ENCODE measurements at regions not wholly inside any gene's neighbourhood (a gene's known extent, or its start where the extent isn't known, plus 50 kb on each side); places are given as distances from the start of the nearest gene placed in this dataset.

GRCh38 chr3:189502256-189502655 lies 128.9 kb upstream of the TP63 start:
- no peak for DNase-seq

- no peak for DNase-seq
These were observed 128.4 kb upstream of the TP63 start for GRCh38 chr3:189502676-189503257.

GRCh38 chr3:189507856-189508255 lies 123.3 kb upstream of the TP63 start:
- no peak for DNase-seq

- DNase-seq: no peak
These were observed 122.2 kb upstream of the TP63 start for GRCh38 chr3:189508784-189509501.

- no peak for DNase-seq
These were observed 119.2 kb upstream of the TP63 start for GRCh38 chr3:189512039-189512438.

- no peak for DNase-seq
These were observed 118.4 kb upstream of the TP63 start for GRCh38 chr3:189512821-189513220.

- no peak for DNase-seq
These were observed 117.7 kb upstream of the TP63 start for GRCh38 chr3:189513281-189514117.

- DNase-seq: no peak
These were observed 115.2 kb upstream of the TP63 start for GRCh38 chr3:189516039-189516438.

GRCh38 chr3:189517981-189518380 lies 113.2 kb upstream of the TP63 start:
- DNase-seq: no peak

GRCh38 chr3:189519458-189519857 lies 111.7 kb upstream of the TP63 start:
- DNase-seq: no peak

GRCh38 chr3:189529468-189529867 lies 101.7 kb upstream of the TP63 start:
- no peak for DNase-seq

- no peak for DNase-seq
These were observed 101.2 kb upstream of the TP63 start for GRCh38 chr3:189529889-189530471.

- no peak for DNase-seq
These were observed 100.4 kb upstream of the TP63 start for GRCh38 chr3:189530822-189531221.

- no peak for DNase-seq
These were observed 99.9 kb upstream of the TP63 start for GRCh38 chr3:189531271-189531670.

GRCh38 chr3:189534531-189534930 lies 96.7 kb upstream of the TP63 start:
- no peak for DNase-seq

GRCh38 chr3:189537135-189537534 lies 94.1 kb upstream of the TP63 start:
- DNase-seq: no peak

- no peak for DNase-seq
These were observed 83.7 kb upstream of the TP63 start for GRCh38 chr3:189547448-189547847.

- no peak for DNase-seq
These were observed 83.1 kb upstream of the TP63 start for GRCh38 chr3:189548053-189548452.

- DNase-seq: no peak
These were observed 80.2 kb upstream of the TP63 start for GRCh38 chr3:189551007-189551406.

GRCh38 chr3:189554868-189555557 lies 76.2 kb upstream of the TP63 start:
- no peak for DNase-seq

GRCh38 chr3:189555558-189555881 lies 75.7 kb upstream of the TP63 start:
- DNase-seq: no peak

- no peak for DNase-seq
These were observed 73.4 kb upstream of the TP63 start for GRCh38 chr3:189557824-189558223.

- DNase-seq: no peak
These were observed 69.9 kb upstream of the TP63 start for GRCh38 chr3:189561256-189561655.

Measured in hematopoietic multipotent progenitor cell treated with erythropoietin and hydrocortisone succinate and interleukin-3 and kit ligand, for 8 days (in vitro differentiated cells).